Heart right ventricle (tissue), 16 donors: ENCODE measurements at regions not wholly inside any gene's neighbourhood (a gene's known extent, or its start where the extent isn't known, plus 50 kb on each side); places are given as distances from the start of the nearest gene placed in this dataset.

Experiments used
- ATAC-seq, 8 donors: fragments of 200-7000 bp; cut with Tn5 transposase; one replicate each; pipeline ENCODE4 v1.9.1; 2020; ENCODE audit warnings: mild to moderate bottlenecking in 8 of 8, moderate library complexity in 8 of 8, moderate number of reproducible peaks in 1 of 8
- DNase-seq, 2 donors: peaks; one replicate each; pipeline ENCODE4 v3.0.0-alpha.2; 2020
- H3K27ac ChIP-seq, 10 donors: fragments of 200-600 bp; sonication (generic) in 2 of 10; one replicate each; pipeline versions ENCODE4 v1.5.0 to v1.8.0; 2020 to 2022; ENCODE audit warnings: mild to moderate bottlenecking in 3 of 10
- H3K27me3 ChIP-seq, 7 donors: fragments of 200-600 bp; one replicate each; pipeline ENCODE4 v1.8.0; 2021 to 2022; ENCODE audit warnings: mild to moderate bottlenecking in 2 of 7
- H3K36me3 ChIP-seq, 9 donors: fragments of 200-600 bp; sonication (generic) in 1 of 9; one replicate each; pipeline versions ENCODE4 v1.5.0 to v1.8.0; 2020 to 2022; ENCODE audit warnings: mild to moderate bottlenecking in 2 of 9
- H3K4me1 ChIP-seq, 9 donors: fragments of 200-600 bp; sonication (generic) in 1 of 9; one replicate each; pipeline versions ENCODE4 v1.5.0 to v1.8.0; 2020 to 2022; ENCODE audit warnings: mild to moderate bottlenecking in 4 of 9
- H3K4me3 ChIP-seq, 10 donors: fragments of 200-600 bp; sonication (generic) in 2 of 10; one replicate each; pipeline versions ENCODE4 v1.5.0 to v1.8.0; 2020 to 2022; ENCODE audit warnings: mild to moderate bottlenecking in 7 of 10, moderate library complexity in 2 of 10
- H3K9me3 ChIP-seq, 11 donors: fragments of 200-600 bp in 10 of 11; sonication (generic) in 2 of 11; one replicate each; pipeline versions ENCODE4 v1.5.0 to v1.8.0; 2013 to 2022; ENCODE audit warnings: mild to moderate bottlenecking in 2 of 11, control low read depth in 1 of 11, moderate library complexity in 1 of 11
- CTCF ChIP-seq, 9 donors: fragments of 200-600 bp; sonication (generic) in 2 of 9; IDR thresholded peaks; one replicate each; pipeline versions ENCODE4 v1.5.0 to v1.8.0; 2021 to 2022; ENCODE audit warnings: antibody characterized with exemption in 9 of 9, mild to moderate bottlenecking in 5 of 9, moderate library complexity in 1 of 9
- WGBS, 2 donors: extraction: QIAGEN DNeasy Blood & Tissue Kit; methylation state at CpG; one replicate each; pipeline ENCODE4 v1.1.7; 2013; ENCODE audit warnings: inconsistent platforms in 1 of 2; 5-methylcytosine and 5-hydroxymethylcytosine counted together
- intact Hi-C, 10 donors: fragments of 100-400 bp; cut with DNase I; formaldehyde crosslinking; loops; one replicate each; pipeline versions ENCODE4 v1.11.1 to v1.14.2; 2022
- donor health status: Arrhythmogenic right ventricular cardiomyopathy.
- donor health status: ischemic (EF 13 %, LVEDD 7.1; RV severe dilation, severe dysfunction).
- donor health status: healthy with polysubstance abuse.
- donor health status: DM: no; HTN: yes; CAD: no.
- donor health status: DM: no; HTN: no; CAD: no.
- donor health status: ischemic (EF 25% LVEDD 6.9; RV normal size, moderate dysfunction).
- donor health status: ischemic (EF 25% LVEDD 5.7; RV mildly dilated, moderate dysfunction).
- donor health status: healthy.
- donor health status: DM: yes; HTN: yes; CAD: no.
- donor health status: Ischemic cardiomyopathy.
- donor health status: ischemic (EF 35%, LVEDD 5.7; RV mildly dilated, moderate dysfunction).
- donor health status: nonischemic (EF 11% LVEDD 7.7; RV severe dilation, severe dysfunction).
- donor health status: DM: yes; HTN: yes; CAD: no.
- donor health status: PGD.
- donor health status: ischemic (EF 29% LVEDD 5.4; RV normal size, mild dysfunction).
- donor health status: nonischemic (EF 23%, LVEDD 6.1; RV moderate dilation, normal function).

DNA sequence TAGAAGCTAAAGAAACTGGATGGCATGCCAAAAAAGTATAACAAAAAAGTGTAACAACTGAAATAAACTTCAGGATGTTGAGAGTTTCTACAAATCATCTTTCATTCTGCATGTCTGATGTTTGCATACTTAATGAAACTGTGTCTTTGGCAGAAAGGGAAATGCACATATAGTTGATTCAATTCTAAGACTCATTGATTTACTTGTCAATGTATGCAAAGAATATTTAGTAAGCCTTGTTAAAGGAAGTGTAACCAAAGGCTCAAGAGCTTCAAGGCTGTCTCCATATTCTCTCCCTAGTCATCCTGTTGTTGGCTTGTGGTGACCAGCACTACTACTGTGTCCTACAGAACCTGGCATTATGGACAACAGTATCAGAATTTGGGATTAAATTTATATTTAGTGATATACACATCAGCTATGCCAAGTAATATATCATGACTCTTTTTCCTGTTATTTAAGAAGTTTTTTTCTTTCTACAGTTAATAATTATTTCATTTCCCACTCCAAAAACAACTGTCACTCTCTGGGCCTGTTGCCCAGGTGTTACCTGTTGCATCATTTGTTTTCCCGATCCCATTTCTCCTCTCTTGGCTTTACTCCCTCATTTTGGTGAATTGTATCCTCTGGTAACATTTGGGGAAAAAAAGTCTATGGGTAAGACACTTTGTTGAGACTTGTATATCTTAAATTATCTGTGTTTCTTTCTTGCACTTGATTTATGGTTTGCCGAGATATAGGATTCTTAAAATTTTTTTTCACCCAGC is 226.6 kb upstream of the BMPER start:
- no peak for TF ChIP-seq CTCF (IDR thresholded peaks at IDR 0.05)

DNA sequence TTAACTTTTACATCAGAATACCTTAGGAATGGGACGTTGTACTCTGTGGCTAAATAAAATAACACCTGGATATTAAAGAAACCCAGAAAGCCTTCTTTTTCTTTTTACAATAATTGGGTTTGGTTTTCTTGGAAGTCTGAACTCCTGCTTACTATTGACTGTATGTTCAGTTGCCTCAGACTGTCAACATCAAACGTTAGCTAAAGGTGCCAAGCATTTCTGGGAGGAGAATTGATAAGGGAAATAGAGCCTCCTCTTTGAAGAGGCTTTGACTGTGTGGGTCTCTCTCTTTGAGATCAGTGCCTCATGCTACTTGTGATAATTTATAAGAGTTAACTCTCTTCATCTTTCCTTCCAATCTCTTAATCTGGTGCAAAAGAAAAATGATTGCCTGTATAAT is 224.7 kb upstream of the BMPER start:
- Histone ChIP-seq H3K36me3 (no peaks in the 10 kb centered on the region), H3K9me3 (peaks cover 0 to 20% (median 5%) of the 10 kb centered on the region in 11 donors), H3K27ac (no peak overlapping the region), H3K4me3 (no peak overlapping the region), H3K27me3 (no peaks in the 10 kb centered on the region), H3K4me1 (no peaks in the 10 kb centered on the region)
- WGBS, 2 donors: 68 to 72% methylated on average over 2 of the region's 2 CpGs
- ATAC-seq (no peak), DNase-seq (no peak)
- intact Hi-C loops: loop anchor here in 1 of 10 donors (10.0 kb wide), 1 partner anchor 64 kb away; no protein-coding TSS in a partner anchor
- TF ChIP-seq CTCF (IDR thresholded peaks at IDR 0.05): no peak

More for the DNA sequence above, 226.6 kb upstream of the BMPER start:
- 88 to 89% methylated on average over 2 of the region's 2 CpGs for WGBS, 2 donors
- Histone ChIP-seq H3K36me3 (no peaks in the 10 kb centered on the region), H3K27ac (no peak overlapping the region), H3K27me3 (no peaks in the 10 kb centered on the region), H3K4me1 (no peaks in the 10 kb centered on the region), H3K9me3 (peaks cover 0 to 20% (median 5%) of the 10 kb centered on the region in 11 donors), H3K4me3 (no peak overlapping the region)
- ATAC-seq (no peak), DNase-seq (no peak)
- intact Hi-C loops: no loop called here

GRCh38 chr7:33685503-33685902 is 219.8 kb upstream of the BMPER start:
- no peak for TF ChIP-seq CTCF (IDR thresholded peaks at IDR 0.05)
- Histone ChIP-seq H3K4me1 (no peaks in the 10 kb centered on the region), H3K9me3 (no peaks in the 10 kb centered on the region), H3K36me3 (no peaks in the 10 kb centered on the region), H3K4me3 (no peak overlapping the region), H3K27me3 (no peaks in the 10 kb centered on the region), H3K27ac (no peak overlapping the region)
- WGBS, 2 donors: 93 to 96% methylated on average over 9 of the region's 9 CpGs
- intact Hi-C loops: loop anchor here in 1 of 10 donors (10.0 kb wide), 1 partner anchor 59 kb away; no protein-coding TSS in a partner anchor
- ATAC-seq (no peak), DNase-seq (no peak)

DNA sequence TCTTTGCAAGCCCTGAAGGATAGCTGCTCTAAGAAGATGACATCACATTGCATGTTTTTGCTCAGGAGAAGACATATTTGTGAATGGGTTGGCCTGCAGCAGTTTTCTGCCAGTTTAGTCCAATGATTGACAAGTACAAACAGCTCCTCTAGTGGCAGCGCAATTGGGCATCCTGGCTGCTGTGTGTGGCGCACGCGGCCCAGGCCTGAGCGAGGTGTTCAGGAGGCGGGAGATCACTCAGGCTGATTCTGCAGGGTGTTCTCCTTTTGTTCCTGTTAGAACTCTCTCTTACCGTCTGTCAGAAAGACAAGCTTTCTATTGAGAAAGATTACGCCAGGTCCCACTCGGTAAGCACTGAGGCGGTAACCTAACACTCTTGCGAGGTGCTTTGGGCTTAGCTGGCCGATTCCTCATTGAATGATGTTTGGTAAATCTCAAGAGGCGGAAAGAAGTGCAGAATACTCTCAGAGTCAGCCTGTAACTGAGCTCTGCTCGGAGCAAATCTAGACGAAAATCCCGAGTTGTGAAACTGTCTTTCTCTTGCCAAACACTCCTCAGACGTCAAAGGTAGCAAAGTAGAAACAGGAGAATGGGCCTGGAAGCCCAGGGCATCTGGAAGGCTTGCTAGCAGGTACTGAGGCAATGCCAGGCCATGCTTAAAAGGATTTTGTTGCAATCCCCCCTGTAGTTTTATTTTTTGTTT is 219.2 kb upstream of the BMPER start:
- intact Hi-C loops: loop anchor here in 1 of 10 donors (10.0 kb wide), 1 partner anchor 59 kb away; no protein-coding TSS in a partner anchor
- 91 to 94% methylated on average over 17 of the region's 17 CpGs for WGBS, 2 donors
- Histone ChIP-seq H3K27ac (no peak overlapping the region), H3K4me1 (no peaks in the 10 kb centered on the region), H3K4me3 (no peak overlapping the region), H3K36me3 (no peaks in the 10 kb centered on the region), H3K9me3 (no peaks in the 10 kb centered on the region), H3K27me3 (no peaks in the 10 kb centered on the region)
- no peak for ATAC-seq
- DNase-seq: no peak
- TF ChIP-seq CTCF (IDR thresholded peaks at IDR 0.05): no peak
